ENCODE measurements at regions not wholly inside any gene's neighbourhood (a gene's known extent, or its start where the extent isn't known, plus 50 kb on each side); places are given as distances from the start of the nearest gene placed in this dataset.

DNA sequence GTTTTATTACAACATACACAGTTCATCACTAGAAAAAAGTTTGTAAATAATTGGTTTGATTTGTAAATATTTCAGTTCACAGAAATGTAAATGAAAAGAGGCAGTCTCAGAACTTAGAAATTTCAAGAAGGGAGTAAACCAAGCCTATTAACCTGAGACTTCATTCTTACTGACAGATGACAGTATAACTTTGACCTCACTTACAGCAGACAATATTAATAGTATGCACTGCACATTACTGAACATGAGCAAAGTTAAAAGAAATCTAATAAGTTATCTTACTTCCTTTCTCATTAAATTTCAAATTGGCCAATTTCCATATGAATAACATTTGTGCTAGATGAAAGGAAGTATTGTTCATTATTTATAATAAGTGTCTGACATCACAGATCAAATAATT is 235.8 kb downstream of the SLC6A15 start (continued):
- TF ChIP-seq, protein P1, sequence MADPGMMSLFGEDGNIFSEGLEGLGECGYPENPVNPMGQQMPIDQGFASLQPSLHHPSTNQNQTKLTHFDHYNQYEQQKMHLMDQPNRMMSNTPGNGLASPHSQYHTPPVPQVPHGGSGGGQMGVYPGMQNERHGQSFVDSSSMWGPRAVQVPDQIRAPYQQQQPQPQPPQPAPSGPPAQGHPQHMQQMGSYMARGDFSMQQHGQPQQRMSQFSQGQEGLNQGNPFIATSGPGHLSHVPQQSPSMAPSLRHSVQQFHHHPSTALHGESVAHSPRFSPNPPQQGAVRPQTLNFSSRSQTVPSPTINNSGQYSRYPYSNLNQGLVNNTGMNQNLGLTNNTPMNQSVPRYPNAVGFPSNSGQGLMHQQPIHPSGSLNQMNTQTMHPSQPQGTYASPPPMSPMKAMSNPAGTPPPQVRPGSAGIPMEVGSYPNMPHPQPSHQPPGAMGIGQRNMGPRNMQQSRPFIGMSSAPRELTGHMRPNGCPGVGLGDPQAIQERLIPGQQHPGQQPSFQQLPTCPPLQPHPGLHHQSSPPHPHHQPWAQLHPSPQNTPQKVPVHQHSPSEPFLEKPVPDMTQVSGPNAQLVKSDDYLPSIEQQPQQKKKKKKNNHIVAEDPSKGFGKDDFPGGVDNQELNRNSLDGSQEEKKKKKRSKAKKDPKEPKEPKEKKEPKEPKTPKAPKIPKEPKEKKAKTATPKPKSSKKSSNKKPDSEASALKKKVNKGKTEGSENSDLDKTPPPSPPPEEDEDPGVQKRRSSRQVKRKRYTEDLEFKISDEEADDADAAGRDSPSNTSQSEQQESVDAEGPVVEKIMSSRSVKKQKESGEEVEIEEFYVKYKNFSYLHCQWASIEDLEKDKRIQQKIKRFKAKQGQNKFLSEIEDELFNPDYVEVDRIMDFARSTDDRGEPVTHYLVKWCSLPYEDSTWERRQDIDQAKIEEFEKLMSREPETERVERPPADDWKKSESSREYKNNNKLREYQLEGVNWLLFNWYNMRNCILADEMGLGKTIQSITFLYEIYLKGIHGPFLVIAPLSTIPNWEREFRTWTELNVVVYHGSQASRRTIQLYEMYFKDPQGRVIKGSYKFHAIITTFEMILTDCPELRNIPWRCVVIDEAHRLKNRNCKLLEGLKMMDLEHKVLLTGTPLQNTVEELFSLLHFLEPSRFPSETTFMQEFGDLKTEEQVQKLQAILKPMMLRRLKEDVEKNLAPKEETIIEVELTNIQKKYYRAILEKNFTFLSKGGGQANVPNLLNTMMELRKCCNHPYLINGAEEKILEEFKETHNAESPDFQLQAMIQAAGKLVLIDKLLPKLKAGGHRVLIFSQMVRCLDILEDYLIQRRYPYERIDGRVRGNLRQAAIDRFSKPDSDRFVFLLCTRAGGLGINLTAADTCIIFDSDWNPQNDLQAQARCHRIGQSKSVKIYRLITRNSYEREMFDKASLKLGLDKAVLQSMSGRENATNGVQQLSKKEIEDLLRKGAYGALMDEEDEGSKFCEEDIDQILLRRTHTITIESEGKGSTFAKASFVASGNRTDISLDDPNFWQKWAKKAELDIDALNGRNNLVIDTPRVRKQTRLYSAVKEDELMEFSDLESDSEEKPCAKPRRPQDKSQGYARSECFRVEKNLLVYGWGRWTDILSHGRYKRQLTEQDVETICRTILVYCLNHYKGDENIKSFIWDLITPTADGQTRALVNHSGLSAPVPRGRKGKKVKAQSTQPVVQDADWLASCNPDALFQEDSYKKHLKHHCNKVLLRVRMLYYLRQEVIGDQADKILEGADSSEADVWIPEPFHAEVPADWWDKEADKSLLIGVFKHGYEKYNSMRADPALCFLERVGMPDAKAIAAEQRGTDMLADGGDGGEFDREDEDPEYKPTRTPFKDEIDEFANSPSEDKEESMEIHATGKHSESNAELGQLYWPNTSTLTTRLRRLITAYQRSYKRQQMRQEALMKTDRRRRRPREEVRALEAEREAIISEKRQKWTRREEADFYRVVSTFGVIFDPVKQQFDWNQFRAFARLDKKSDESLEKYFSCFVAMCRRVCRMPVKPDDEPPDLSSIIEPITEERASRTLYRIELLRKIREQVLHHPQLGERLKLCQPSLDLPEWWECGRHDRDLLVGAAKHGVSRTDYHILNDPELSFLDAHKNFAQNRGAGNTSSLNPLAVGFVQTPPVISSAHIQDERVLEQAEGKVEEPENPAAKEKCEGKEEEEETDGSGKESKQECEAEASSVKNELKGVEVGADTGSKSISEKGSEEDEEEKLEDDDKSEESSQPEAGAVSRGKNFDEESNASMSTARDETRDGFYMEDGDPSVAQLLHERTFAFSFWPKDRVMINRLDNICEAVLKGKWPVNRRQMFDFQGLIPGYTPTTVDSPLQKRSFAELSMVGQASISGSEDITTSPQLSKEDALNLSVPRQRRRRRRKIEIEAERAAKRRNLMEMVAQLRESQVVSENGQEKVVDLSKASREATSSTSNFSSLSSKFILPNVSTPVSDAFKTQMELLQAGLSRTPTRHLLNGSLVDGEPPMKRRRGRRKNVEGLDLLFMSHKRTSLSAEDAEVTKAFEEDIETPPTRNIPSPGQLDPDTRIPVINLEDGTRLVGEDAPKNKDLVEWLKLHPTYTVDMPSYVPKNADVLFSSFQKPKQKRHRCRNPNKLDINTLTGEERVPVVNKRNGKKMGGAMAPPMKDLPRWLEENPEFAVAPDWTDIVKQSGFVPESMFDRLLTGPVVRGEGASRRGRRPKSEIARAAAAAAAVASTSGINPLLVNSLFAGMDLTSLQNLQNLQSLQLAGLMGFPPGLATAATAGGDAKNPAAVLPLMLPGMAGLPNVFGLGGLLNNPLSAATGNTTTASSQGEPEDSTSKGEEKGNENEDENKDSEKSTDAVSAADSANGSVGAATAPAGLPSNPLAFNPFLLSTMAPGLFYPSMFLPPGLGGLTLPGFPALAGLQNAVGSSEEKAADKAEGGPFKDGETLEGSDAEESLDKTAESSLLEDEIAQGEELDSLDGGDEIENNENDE (IDR thresholded peaks at IDR 0.05; ENCODE audit: insufficient replicate concordance, low read length) = no peak
- TF ChIP-seq TBP (IDR thresholded peaks at IDR 0.05; ENCODE audit: low read depth, low read length) (no peak), POLR2AphosphoS5 (IDR thresholded peaks at IDR 0.05; ENCODE audit: low read depth, low read length) (no peak), ZNF274 (IDR thresholded peaks at IDR 0.05; ENCODE audit: borderline replicate concordance, extremely low read depth, low read length) (no peak), RFX5 (IDR thresholded peaks at IDR 0.05; ENCODE audit: borderline replicate concordance, low read depth, low read length) (no peak), RNF2 (IDR thresholded peaks at IDR 0.05; ENCODE audit: borderline replicate concordance, low read depth, low read length, missing control alignments, poor library complexity, severe bottlenecking) (no peak)

Data from H1 (cell line).